Cardiac muscle cell (in vitro differentiated cells and primary cell): ENCODE measurements at regions not wholly inside any gene's neighbourhood (a gene's known extent, or its start where the extent isn't known, plus 50 kb on each side); places are given as distances from the start of the nearest gene placed in this dataset.
A peak's percentile ranks its signal among the peaks of the same experiment; 100 is the strongest.

Source experiments
- DNase-seq, 2 donors: peaks; one replicate each; pipeline versions ENCODE4 v3.0.0 to v3.0.0-alpha.2; 2010 to 2017; ENCODE audit warnings: low read depth in 1 of 2, low spot score in 1 of 2
- H3K27ac ChIP-seq: fragments of 200-600 bp; sonication (generic); 2 replicates; pipeline ENCODE4 v1.5.1; 2016
- H3K27me3 ChIP-seq: fragments of 200-600 bp; sonication (generic); 2 replicates; pipeline ENCODE4 v1.6.0; 2016; ENCODE audit warnings: control low read depth
- H3K36me3 ChIP-seq: fragments of 200-600 bp; sonication (generic); 2 replicates; pipeline ENCODE4 v1.5.1; 2016; ENCODE audit warnings: control low read depth
- H3K4me1 ChIP-seq: fragments of 200-600 bp; sonication (generic); 2 replicates; pipeline ENCODE4 v1.8.1; 2017; ENCODE audit warnings: low read depth, mild to moderate bottlenecking, mixed run types
- H3K4me3 ChIP-seq: fragments of 200-600 bp; sonication (generic); 2 replicates; pipeline ENCODE4 v1.5.1; 2016; ENCODE audit warnings: mild to moderate bottlenecking
- H3K9me3 ChIP-seq: fragments of 200-600 bp; sonication (generic); 2 replicates; pipeline ENCODE4 v1.5.1; 2017; ENCODE audit warnings: low read depth, mild to moderate bottlenecking, control low read depth
- CTCF ChIP-seq: IDR thresholded peaks from 2 replicates; pipeline ENCODE4 v1.5.1; 2012; ENCODE audit warnings: low read depth, mild to moderate bottlenecking, low read length

- no peak for TF ChIP-seq CTCF
- Histone ChIP-seq H3K4me1 (no peaks in the 10 kb centered on the region), H3K27me3 (peaks cover 44% of the 10 kb centered on the region), H3K27ac (no peak overlapping the region), H3K36me3 (no peaks in the 10 kb centered on the region), H3K4me3 (no peak overlapping the region), H3K9me3 (no peaks in the 10 kb centered on the region)
- DNase-seq: no peak
Observed at GRCh38 chr2:41851554-41851953, 196.3 kb upstream of the PKDCC start.

GRCh38 chr2:41853427-41854191 is 194.2 kb upstream of the PKDCC start:
- Histone ChIP-seq H3K4me3 (no peak overlapping the region), H3K27ac (no peak overlapping the region), H3K36me3 (no peaks in the 10 kb centered on the region), H3K4me1 (no peaks in the 10 kb centered on the region), H3K27me3 (peaks cover 23% of the 10 kb centered on the region), H3K9me3 (no peaks in the 10 kb centered on the region)
- peak; percentile 73 to 76 for DNase-seq
- TF ChIP-seq CTCF: peak; percentile 71

GRCh38 chr2:41854227-41854626 is 193.6 kb upstream of the PKDCC start:
- Histone ChIP-seq H3K27me3 (peaks cover 17% of the 10 kb centered on the region), H3K27ac (no peak overlapping the region), H3K4me3 (no peak overlapping the region), H3K9me3 (no peaks in the 10 kb centered on the region), H3K36me3 (no peaks in the 10 kb centered on the region), H3K4me1 (no peaks in the 10 kb centered on the region)
- DNase-seq: no peak
- TF ChIP-seq CTCF: no peak

GRCh38 chr2:41856946-41857345 is 190.9 kb upstream of the PKDCC start:
- TF ChIP-seq CTCF: no peak
- peaks cover under 1% of the 10 kb centered on the region for H3K27me3 ChIP-seq
- H3K4me1 ChIP-seq: no peaks in the 10 kb centered on the region
- no peak overlapping the region for H3K4me3 ChIP-seq
- H3K27ac ChIP-seq: no peak overlapping the region
- H3K36me3 ChIP-seq: no peaks in the 10 kb centered on the region
- H3K9me3 ChIP-seq: no peaks in the 10 kb centered on the region
- DNase-seq: no peak

- no peak overlapping the region for H3K4me3 ChIP-seq
- H3K36me3 ChIP-seq: no peaks in the 10 kb centered on the region
- H3K4me1 ChIP-seq: no peaks in the 10 kb centered on the region
- no peak for TF ChIP-seq CTCF
- H3K9me3 ChIP-seq: no peaks in the 10 kb centered on the region
- H3K27ac ChIP-seq: no peak overlapping the region
- no peaks in the 10 kb centered on the region for H3K27me3 ChIP-seq
- no peak for DNase-seq
Observed at GRCh38 chr2:41859615-41860514, 188.0 kb upstream of the PKDCC start.
